Ishikawa (cell line): ENCODE measurements at regions not wholly inside any gene's neighbourhood (a gene's known extent, or its start where the extent isn't known, plus 50 kb on each side); places are given as distances from the start of the nearest gene placed in this dataset.
A peak's percentile ranks its signal among the peaks of the same experiment; 100 is the strongest.

Experiments
- CEBPB ChIP-seq: IDR thresholded peaks from 2 replicates; pipeline ENCODE4 v1.6.1; 2012
- CREB1 ChIP-seq: IDR thresholded peaks from 2 replicates; pipeline ENCODE4 v1.6.1; 2012; ENCODE audit warnings: low read depth
- EGR1 ChIP-seq: IDR thresholded peaks from 2 replicates; pipeline ENCODE4 v1.6.1; 2012
- EP300 ChIP-seq: IDR thresholded peaks from 2 replicates; pipeline ENCODE4 v1.6.1; 2012; ENCODE audit warnings: borderline replicate concordance
- FOXM1 ChIP-seq: IDR thresholded peaks from 2 replicates; pipeline ENCODE4 v1.6.1; 2012; ENCODE audit warnings: low read depth, borderline replicate concordance
- MAX ChIP-seq: IDR thresholded peaks from 2 replicates; pipeline ENCODE4 v1.6.1; 2012
- NFIC ChIP-seq: IDR thresholded peaks from 2 replicates; pipeline ENCODE4 v1.6.1; 2012
- RAD21 ChIP-seq: IDR thresholded peaks from 2 replicates; pipeline ENCODE4 v1.6.1; 2012; ENCODE audit warnings: low read depth
- REST ChIP-seq: IDR thresholded peaks from 2 replicates; pipeline ENCODE4 v1.6.1; 2012; ENCODE audit warnings: low read depth, mild to moderate bottlenecking
- TAF1 ChIP-seq: IDR thresholded peaks from 2 replicates; pipeline ENCODE4 v1.6.1; 2012; ENCODE audit warnings: low read depth, mild to moderate bottlenecking
- TCF12 ChIP-seq: IDR thresholded peaks from 2 replicates; pipeline ENCODE4 v1.6.1; 2012; ENCODE audit warnings: low read depth
- TEAD4 ChIP-seq: IDR thresholded peaks from 2 replicates; pipeline ENCODE4 v1.6.1; 2012
- USF1 ChIP-seq: IDR thresholded peaks from 2 replicates; pipeline ENCODE4 v1.6.1; 2012
- YY1 ChIP-seq: IDR thresholded peaks from 2 replicates; pipeline ENCODE4 v1.6.1; 2012; ENCODE audit warnings: low read depth
- ZBTB7A ChIP-seq: IDR thresholded peaks from 2 replicates; pipeline ENCODE4 v1.6.1; 2012; ENCODE audit warnings: low read depth

DNA sequence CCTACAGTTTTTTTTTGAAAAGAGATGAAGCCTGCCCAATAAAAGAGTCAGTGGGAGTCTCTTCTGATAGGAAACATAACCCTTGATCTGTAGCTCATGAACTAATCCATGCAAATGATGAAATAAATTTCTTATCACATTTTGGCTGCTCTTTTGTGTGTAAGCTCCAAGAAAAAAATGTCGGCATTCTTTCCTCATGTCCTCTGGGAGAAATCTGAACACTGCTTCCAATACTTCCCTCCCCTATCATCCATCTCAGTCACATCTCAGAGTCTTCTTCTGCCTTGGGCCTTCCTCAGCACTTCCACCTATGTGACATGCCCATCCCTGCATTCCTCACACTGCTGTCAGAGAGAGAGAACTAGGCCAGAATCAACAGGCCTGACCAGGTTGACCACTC lies 395.7 kb upstream of the ST6GAL2 start:
- TF ChIP-seq REST = no peak
- TF ChIP-seq YY1 = no peak
- TF ChIP-seq CEBPB = no peak
- no peak for TF ChIP-seq RAD21

- TF ChIP-seq TEAD4 (no peak), MAX (no peak), USF1 (no peak), CREB1 (no peak), NFIC (no peak), EGR1 (no peak), TAF1 (no peak), FOXM1 (no peak), TCF12 (no peak), RAD21 (no peak), EP300 (no peak), CEBPB (no peak), ZBTB7A (no peak)
Measured at GRCh38 chr2:107282135-107282534, 396.2 kb upstream of the ST6GAL2 start.

- TF ChIP-seq EGR1 (no peak), YY1 (no peak), MAX (no peak), CREB1 (no peak), ZBTB7A (no peak)
Measured at GRCh38 chr2:107285621-107286299, 399.8 kb upstream of the ST6GAL2 start.

DNA sequence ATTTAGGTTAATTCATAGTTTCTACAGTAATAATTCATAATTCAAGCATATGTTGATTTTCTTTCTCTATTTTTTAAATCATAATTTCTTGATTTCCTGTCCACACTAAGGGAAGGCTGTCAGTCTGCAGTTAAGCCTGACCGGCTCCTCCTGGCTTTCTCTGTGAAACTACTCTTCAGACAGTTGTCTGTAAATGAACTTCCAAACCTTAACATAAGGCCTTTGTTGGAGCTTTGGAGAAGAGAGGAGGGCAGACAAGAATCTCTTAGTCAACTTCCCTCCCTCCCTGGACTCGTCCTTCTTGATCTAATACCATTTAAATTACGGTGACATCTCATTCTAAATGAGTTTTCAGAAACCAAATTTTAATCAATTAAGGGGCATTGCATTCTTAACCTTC lies 404.1 kb upstream of the ST6GAL2 start:
- TF ChIP-seq NFIC (no peak), EP300 (no peak), YY1 (no peak)

GRCh38 chr2:107303964-107304363 lies 418.0 kb upstream of the ST6GAL2 start:
- TF ChIP-seq CREB1 = no peak
- peak; percentile 67 for TF ChIP-seq USF1
- no peak for TF ChIP-seq YY1

- no peak for TF ChIP-seq TCF12
- no peak for TF ChIP-seq USF1
- TF ChIP-seq REST = no peak
- TF ChIP-seq RAD21 = no peak
- no peak for TF ChIP-seq CREB1
- TF ChIP-seq EGR1 = no peak
- TF ChIP-seq YY1 = no peak
- TF ChIP-seq ZBTB7A = no peak
- no peak for TF ChIP-seq CEBPB
- no peak for TF ChIP-seq EP300
- TF ChIP-seq TAF1 = no peak
- TF ChIP-seq FOXM1 = no peak
Measured at GRCh38 chr2:107305966-107306365, 420.0 kb upstream of the ST6GAL2 start.

GRCh38 chr2:107306881-107307280 lies 420.9 kb upstream of the ST6GAL2 start:
- TF ChIP-seq REST (no peak), RAD21 (no peak), CEBPB (no peak), TAF1 (no peak), TEAD4 (no peak), FOXM1 (no peak), YY1 (no peak), NFIC (no peak), ZBTB7A (no peak), MAX (no peak), CREB1 (no peak), TCF12 (no peak)
